ENCODE measurements at regions not wholly inside any gene's neighbourhood (a gene's known extent, or its start where the extent isn't known, plus 50 kb on each side); places are given as distances from the start of the nearest gene placed in this dataset.
"Not testable (repeated sequence)": the region's sequence is repeated elsewhere in the genome, so short reads cannot be mapped to it uniquely, and the experiment has no call there.

GRCh38 chr9:87041553-87042235 lies 94.4 kb upstream of the GAS1 start:
- H3K79me1 ChIP-seq (ENCODE audit: low read depth, low read length); H3K27me3 ChIP-seq (replicated peaks in 1 of 4; ENCODE audit: control insufficient read depth in 3 of 4, extremely low read depth in 1 of 4, insufficient read depth in 3 of 4, low read length in 3 of 4); H4K91ac ChIP-seq (replicated peaks; ENCODE audit: insufficient read length, low read length); H3K9me3 ChIP-seq (ENCODE audit: insufficient read depth in 2 of 2, low read depth in 1 of 2, low read length in 1 of 2); H2BK12ac ChIP-seq (ENCODE audit: low read depth, low read length); H3K79me2 ChIP-seq (ENCODE audit: control insufficient read depth in 1 of 2, insufficient read depth in 2 of 2, low read length in 2 of 2); CTCF ChIA-PET (ENCODE audit: partially characterized antibody); H3K4ac ChIP-seq (replicated peaks; ENCODE audit: insufficient read length, low read depth, low read length); H2BK15ac ChIP-seq (ENCODE audit: low read length); H3K14ac ChIP-seq (ENCODE audit: insufficient read length); H3K4me1 ChIP-seq (replicated peaks in 1 of 4; ENCODE audit: control insufficient read depth in 3 of 4, insufficient read depth in 4 of 4, low read length in 3 of 4); H2BK120ac ChIP-seq (replicated peaks; ENCODE audit: low read depth, low read length); H4K8ac ChIP-seq (ENCODE audit: extremely low read depth, insufficient read depth, low read length); H2BK5ac ChIP-seq (ENCODE audit: low read depth, low read length); H3K23ac ChIP-seq (ENCODE audit: insufficient read length); H2BK20ac ChIP-seq (ENCODE audit: low read length); H3K36me3 ChIP-seq (ENCODE audit: control insufficient read depth in 2 of 4, insufficient read depth in 4 of 4, low read length in 3 of 4); H3K18ac ChIP-seq (ENCODE audit: extremely low read depth, low read length); H2AFZ ChIP-seq (ENCODE audit: low read length); H2AK5ac ChIP-seq (ENCODE audit: low read depth, low read length); H4K20me1 ChIP-seq (replicated peaks in 1 of 2; ENCODE audit: control insufficient read depth in 1 of 2, insufficient read depth in 2 of 2, low read length in 2 of 2); H3K23me2 ChIP-seq (ENCODE audit: low read depth, low read length); H4K5ac ChIP-seq (ENCODE audit: insufficient read length, low read depth, low read length); H3K56ac ChIP-seq (replicated peaks; ENCODE audit: insufficient read length, low read depth, low read length); FAIRE-seq: not testable (repeated sequence)
- POLR2A ChIA-PET (ENCODE audit: partially characterized antibody): interaction anchor here (0.9 to 1.3 kb wide), 4 partner anchors 10 to 101 kb away, joined by 3 to 6 read pairs (median 4); no protein-coding TSS in a partner anchor
- peak overlapping the region; percentile 32 to 60 for H3K4me2 ChIP-seq (ENCODE audit: insufficient read depth in 1 of 2, low read depth in 2 of 2, low read length in 2 of 2)
- WGBS, 2 experiments (ENCODE audit: extremely low coverage in 1 of 2, insufficient coverage in 1 of 2, insufficient read length in 1 of 2, insufficient replicate concordance in 2 of 2, low coverage in 1 of 2, low lambda C conversion rate in 2 of 2, missing lambda C conversion rate in 1 of 2): 58% methylated on average over 21 of the region's 29 CpGs; no CpG with 5 or more reads in 1 of the 2 experiments
- peak overlapping the region; percentile 50 to 83 (median 62); a peak in 7 of 8 replicates for H3K4me3 ChIP-seq (ENCODE audit: extremely low read depth in 1 of 4, insufficient read depth in 2 of 4, low read depth in 3 of 4, low read length in 4 of 4)
- peak overlapping the region; percentile 88 for H3K27ac ChIP-seq (ENCODE audit: low read depth, low read length)
- peak in 1 of 2 experiments; percentile 80 for DNase-seq (ENCODE audit: low read depth in 1 of 2, low spot score in 2 of 2)
- TF ChIP-seq ASH2L (IDR thresholded peaks at IDR 0.05; ENCODE audit: low read length) (peak; percentile 26), YY1 (IDR thresholded peaks at IDR 0.05; ENCODE audit: low read depth, low read length) (peak; percentile 77), POLR2A (IDR thresholded peaks at IDR 0.05; ENCODE audit: control extremely low read depth in 1 of 2, low read depth in 2 of 2, low read length in 2 of 2) (0 out of 3 replicates have a peak, but pooled peaks of 1 of the 2 experiments have one; percentile 18)
- peak overlapping the region in 3 of 4 experiments; percentile 66 to 79 (median 75); a peak in 5 of 7 replicates for H3K9ac ChIP-seq (replicated peaks in 1 of 4; ENCODE audit: extremely low read depth in 1 of 4, low read depth in 3 of 4, low read length in 3 of 4)
